SK-N-SH treated with all-trans-retinoic acid at 6 μM for 48 hours (cell line): ENCODE measurements at regions not wholly inside any gene's neighbourhood (a gene's known extent, or its start where the extent isn't known, plus 50 kb on each side); places are given as distances from the start of the nearest gene placed in this dataset.

Experiments
- ATAC-seq: fragments of 200-7000 bp; cut with Tn5 transposase; 3 replicates; pipeline ENCODE4 v1.9.1; 2020; ENCODE audit warnings: mild to moderate bottlenecking, moderate library complexity
- ARNTL ChIP-seq: fragments of 450-650 bp; formaldehyde crosslinking; IDR thresholded peaks from 2 replicates; pipeline ENCODE4 v1.5.0; 2020; ENCODE audit warnings: low read depth, mild to moderate bottlenecking, moderate library complexity, borderline replicate concordance
- CREB5 ChIP-seq: fragments of 250-450 bp; sonication (Bioruptor Pico); IDR thresholded peaks from 2 replicates; pipeline ENCODE4 v1.5.1; 2020; ENCODE audit warnings: low read depth, mild to moderate bottlenecking, moderate library complexity
- CSDC2 ChIP-seq: fragments of 250-450 bp; sonication (Bioruptor Pico); IDR thresholded peaks from 2 replicates; pipeline ENCODE4 v1.5.0; 2020; ENCODE audit warnings: mild to moderate bottlenecking, moderate library complexity
- CSRNP3 ChIP-seq: fragments of 250-450 bp; sonication (Bioruptor Pico); IDR thresholded peaks from 2 replicates; pipeline ENCODE4 v1.5.1; 2021; ENCODE audit warnings: mild to moderate bottlenecking, moderate library complexity
- ESRRG ChIP-seq: fragments of 250-450 bp; sonication (Bioruptor Pico); IDR thresholded peaks from 2 replicates; pipeline ENCODE4 v1.6.1; 2021; ENCODE audit warnings: mild to moderate bottlenecking
- GLIS3 ChIP-seq: fragments of 250-450 bp; sonication (Bioruptor Pico); IDR thresholded peaks from 2 replicates; pipeline ENCODE4 v1.5.0; 2020; ENCODE audit warnings: mild to moderate bottlenecking, moderate library complexity
- ISL1 ChIP-seq: fragments of 250-450 bp; sonication (Bioruptor Pico); IDR thresholded peaks from 2 replicates; pipeline ENCODE4 v2.1.2; 2022; ENCODE audit warnings: mild to moderate bottlenecking, moderate library complexity
- OSR1 ChIP-seq: fragments of 250-450 bp; sonication (Bioruptor Pico); IDR thresholded peaks from 2 replicates; pipeline ENCODE4 v1.8.0; 2022; ENCODE audit warnings: moderate library complexity, mild to moderate bottlenecking, inconsistent platforms
- PPARA ChIP-seq: fragments of 250-450 bp; sonication (Bioruptor Pico); IDR thresholded peaks from 2 replicates; pipeline ENCODE4 v1.5.0; 2020; ENCODE audit warnings: mild to moderate bottlenecking, borderline replicate concordance
- RARB ChIP-seq: fragments of 250-450 bp; sonication (Bioruptor Pico); IDR thresholded peaks from 2 replicates; pipeline ENCODE4 v1.8.0; 2021; ENCODE audit warnings: mild to moderate bottlenecking, moderate library complexity
- SNAI2 ChIP-seq: fragments of 250-450 bp; sonication (Bioruptor Pico); IDR thresholded peaks from 2 replicates; pipeline ENCODE4 v1.5.0; 2020; ENCODE audit warnings: mild to moderate bottlenecking, moderate library complexity
- TCF4 ChIP-seq: fragments of 250-450 bp; sonication (Bioruptor Pico); IDR thresholded peaks from 2 replicates; pipeline ENCODE4 v1.8.0; 2021; ENCODE audit warnings: mild to moderate bottlenecking, moderate library complexity, borderline replicate concordance
- TOX ChIP-seq: fragments of 250-450 bp; sonication (Bioruptor Pico); IDR thresholded peaks from 2 replicates; pipeline ENCODE4 v1.8.0; 2021; ENCODE audit warnings: mild to moderate bottlenecking, moderate library complexity, borderline replicate concordance
- TSHZ2 ChIP-seq: fragments of 250-450 bp; sonication (Bioruptor Pico); IDR thresholded peaks from 2 replicates; pipeline ENCODE4 v1.5.0; 2020; ENCODE audit warnings: mild to moderate bottlenecking, moderate library complexity
- ZC3H10 ChIP-seq: fragments of 250-450 bp; sonication (Bioruptor Pico); IDR thresholded peaks from 2 replicates; pipeline ENCODE4 v1.5.1; 2021; ENCODE audit warnings: mild to moderate bottlenecking, moderate library complexity
- ZFP3 ChIP-seq: fragments of 250-450 bp; sonication (Bioruptor Pico); IDR thresholded peaks from 2 replicates; pipeline ENCODE4 v1.5.0; 2020; ENCODE audit warnings: mild to moderate bottlenecking, moderate library complexity
- ZFP30 ChIP-seq: fragments of 450-650 bp; formaldehyde crosslinking; IDR thresholded peaks from 2 replicates; pipeline ENCODE4 v1.5.0; 2022; ENCODE audit warnings: mild to moderate bottlenecking, moderate library complexity
- ZNF565 ChIP-seq: fragments of 450-650 bp; formaldehyde crosslinking; conservative IDR thresholded peaks from 2 replicates; pipeline ENCODE4 v1.5.0; 2020; ENCODE audit warnings: low read depth, mild to moderate bottlenecking, moderate library complexity
- ZNF70 ChIP-seq: fragments of 450-650 bp; formaldehyde crosslinking; IDR thresholded peaks from 2 replicates; pipeline ENCODE4 v1.5.0; 2020; ENCODE audit warnings: mild to moderate bottlenecking, moderate library complexity
- ZNF8 ChIP-seq: fragments of 450-650 bp; formaldehyde crosslinking; IDR thresholded peaks from 2 replicates; pipeline ENCODE4 v1.5.0; 2020; ENCODE audit warnings: mild to moderate bottlenecking, moderate library complexity
- TF ChIP-seq, protein P1 (sequence below): fragments of 250-450 bp; sonication (Bioruptor Pico); IDR thresholded peaks from 2 replicates; pipeline ENCODE4 v1.8.0; 2020; ENCODE audit warnings: mild to moderate bottlenecking, moderate library complexity, borderline replicate concordance
- TF ChIP-seq, protein P2 (sequence below): fragments of 250-450 bp; sonication (Bioruptor Pico); IDR thresholded peaks from 2 replicates; pipeline ENCODE4 v1.8.0; 2021; ENCODE audit warnings: low read depth, mild to moderate bottlenecking, moderate library complexity, borderline replicate concordance

- TF ChIP-seq ZC3H10 (CRISPR knock-in tag): no peak
- no peak for TF ChIP-seq CREB5 (CRISPR knock-in tag)
- no peak for TF ChIP-seq ARNTL (CRISPR knock-in tag)
- TF ChIP-seq ESRRG (CRISPR knock-in tag): no peak
- no peak for TF ChIP-seq GLIS3 (CRISPR knock-in tag)
- TF ChIP-seq ZFP3: no peak
- TF ChIP-seq, protein P1, sequence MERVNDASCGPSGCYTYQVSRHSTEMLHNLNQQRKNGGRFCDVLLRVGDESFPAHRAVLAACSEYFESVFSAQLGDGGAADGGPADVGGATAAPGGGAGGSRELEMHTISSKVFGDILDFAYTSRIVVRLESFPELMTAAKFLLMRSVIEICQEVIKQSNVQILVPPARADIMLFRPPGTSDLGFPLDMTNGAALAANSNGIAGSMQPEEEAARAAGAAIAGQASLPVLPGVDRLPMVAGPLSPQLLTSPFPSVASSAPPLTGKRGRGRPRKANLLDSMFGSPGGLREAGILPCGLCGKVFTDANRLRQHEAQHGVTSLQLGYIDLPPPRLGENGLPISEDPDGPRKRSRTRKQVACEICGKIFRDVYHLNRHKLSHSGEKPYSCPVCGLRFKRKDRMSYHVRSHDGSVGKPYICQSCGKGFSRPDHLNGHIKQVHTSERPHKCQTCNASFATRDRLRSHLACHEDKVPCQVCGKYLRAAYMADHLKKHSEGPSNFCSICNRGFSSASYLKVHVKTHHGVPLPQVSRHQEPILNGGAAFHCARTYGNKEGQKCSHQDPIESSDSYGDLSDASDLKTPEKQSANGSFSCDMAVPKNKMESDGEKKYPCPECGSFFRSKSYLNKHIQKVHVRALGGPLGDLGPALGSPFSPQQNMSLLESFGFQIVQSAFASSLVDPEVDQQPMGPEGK: no peak
- no peak for TF ChIP-seq TCF4 (CRISPR knock-in tag)
Observed at GRCh38 chr1:177566495-177566894, 395.7 kb downstream of the BRINP2 start.

GRCh38 chr1:177561436-177561835 is 390.7 kb downstream of the BRINP2 start:
- ATAC-seq: no peak

More at GRCh38 chr1:177566495-177566894, 395.7 kb downstream of the BRINP2 start:
- ATAC-seq: no peak

More at GRCh38 chr1:177561436-177561835, 390.7 kb downstream of the BRINP2 start:
- TF ChIP-seq RARB (CRISPR knock-in tag): no peak
- no peak for TF ChIP-seq ZNF8 (CRISPR knock-in tag)
- TF ChIP-seq ESRRG (CRISPR knock-in tag): no peak
- TF ChIP-seq PPARA (CRISPR knock-in tag): no peak
- no peak for TF ChIP-seq CSRNP3 (CRISPR knock-in tag)
- TF ChIP-seq CREB5 (CRISPR knock-in tag): no peak
- TF ChIP-seq ZNF70 (CRISPR knock-in tag): no peak
- no peak for TF ChIP-seq ZNF565
- TF ChIP-seq, protein P2, sequence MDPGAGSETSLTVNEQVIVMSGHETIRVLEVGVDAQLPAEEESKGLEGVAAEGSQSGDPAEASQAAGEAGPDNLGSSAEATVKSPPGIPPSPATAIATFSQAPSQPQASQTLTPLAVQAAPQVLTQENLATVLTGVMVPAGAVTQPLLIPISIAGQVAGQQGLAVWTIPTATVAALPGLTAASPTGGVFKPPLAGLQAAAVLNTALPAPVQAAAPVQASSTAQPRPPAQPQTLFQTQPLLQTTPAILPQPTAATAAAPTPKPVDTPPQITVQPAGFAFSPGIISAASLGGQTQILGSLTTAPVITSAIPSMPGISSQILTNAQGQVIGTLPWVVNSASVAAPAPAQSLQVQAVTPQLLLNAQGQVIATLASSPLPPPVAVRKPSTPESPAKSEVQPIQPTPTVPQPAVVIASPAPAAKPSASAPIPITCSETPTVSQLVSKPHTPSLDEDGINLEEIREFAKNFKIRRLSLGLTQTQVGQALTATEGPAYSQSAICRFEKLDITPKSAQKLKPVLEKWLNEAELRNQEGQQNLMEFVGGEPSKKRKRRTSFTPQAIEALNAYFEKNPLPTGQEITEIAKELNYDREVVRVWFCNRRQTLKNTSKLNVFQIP (CRISPR knock-in tag): no peak
- TF ChIP-seq OSR1 (CRISPR knock-in tag): no peak
- TF ChIP-seq TOX (CRISPR knock-in tag): no peak
- no peak for TF ChIP-seq CSDC2 (CRISPR knock-in tag)
- no peak for TF ChIP-seq TSHZ2 (CRISPR knock-in tag)
- no peak for TF ChIP-seq GLIS3 (CRISPR knock-in tag)
- no peak for TF ChIP-seq ISL1 (CRISPR knock-in tag)
- TF ChIP-seq ZFP30 (CRISPR knock-in tag): no peak
- no peak for TF ChIP-seq ZFP3
- no peak for TF ChIP-seq ARNTL (CRISPR knock-in tag)
- no peak for TF ChIP-seq TCF4 (CRISPR knock-in tag)
- no peak for TF ChIP-seq SNAI2 (CRISPR knock-in tag)
- TF ChIP-seq, all 23 proteins: peak for 0
